ENCODE measurements at regions not wholly inside any gene's neighbourhood (a gene's known extent, or its start where the extent isn't known, plus 50 kb on each side); places are given as distances from the start of the nearest gene placed in this dataset.

- H3K27me3 ChIP-seq (ENCODE audit: insufficient read depth, low read length), result no peaks in the 10 kb centered on the region
- H2AFZ ChIP-seq (ENCODE audit: insufficient read depth, low read length, poor library complexity), result no peak overlapping the region
- no peak overlapping the region for H3K9ac ChIP-seq (ENCODE audit: low read length)
Observed at GRCh38 chr7:53811555-53812079, 730.6 kb upstream of the VSTM2A start.

GRCh38 chr7:53812135-53812534 lies 730.0 kb upstream of the VSTM2A start:
- Histone ChIP-seq H3K4ac (ENCODE audit: low read depth, low read length) (no peak overlapping the region), H3K4me1 (ENCODE audit: control insufficient read depth in 1 of 2, insufficient read depth in 2 of 2, low read length in 2 of 2) (no peaks in the 10 kb centered on the region), H3K27me3 (ENCODE audit: insufficient read depth, low read length) (no peaks in the 10 kb centered on the region), H3K4me2 (ENCODE audit: low read length) (no peak overlapping the region), H3K4me3 (ENCODE audit: low read depth, low read length) (no peak overlapping the region), H4K8ac (ENCODE audit: low read depth, low read length) (no peak overlapping the region), H3K36me3 (ENCODE audit: control insufficient read depth in 1 of 2, insufficient read depth in 2 of 2, low read length in 2 of 2) (no peaks in the 10 kb centered on the region), H2AFZ (ENCODE audit: insufficient read depth, low read length, poor library complexity) (no peak overlapping the region), H3K79me2 (ENCODE audit: control insufficient read depth, insufficient read depth, low read length, poor library complexity) (no peaks in the 10 kb centered on the region), H2BK12ac (ENCODE audit: low read length) (no peak overlapping the region), H3K23ac (ENCODE audit: low read length) (no peak overlapping the region), H2BK120ac (ENCODE audit: insufficient read depth, low read length, poor library complexity) (no peak overlapping the region), H2BK5ac (ENCODE audit: low read depth, low read length, poor library complexity) (no peak overlapping the region), H3K27ac (ENCODE audit: low read depth, low read length) (no peak overlapping the region), H4K12ac (ENCODE audit: low read depth, low read length) (no peak overlapping the region), H3K9ac (ENCODE audit: low read length) (no peak overlapping the region), H2AK5ac (ENCODE audit: low read length) (no peak overlapping the region), H3K18ac (ENCODE audit: low read length) (no peak overlapping the region), H3K79me1 (ENCODE audit: low read length) (no peaks in the 10 kb centered on the region), H4K91ac (ENCODE audit: low read depth, low read length) (no peak overlapping the region), H3K14ac (ENCODE audit: low read length) (no peak overlapping the region), H3K9me3 (ENCODE audit: insufficient read depth, low read depth, low read length) (no peaks in the 10 kb centered on the region)
- DNase-seq, result no peak
- no CpG with 5 or more reads among the region's 16 CpGs for WGBS (ENCODE audit: extremely low coverage, insufficient coverage, insufficient read length)

More at GRCh38 chr7:53811555-53812079, 730.6 kb upstream of the VSTM2A start:
- Histone ChIP-seq H4K91ac (ENCODE audit: low read depth, low read length) (no peak overlapping the region), H2BK12ac (ENCODE audit: low read length) (no peak overlapping the region), H3K4me1 (ENCODE audit: control insufficient read depth in 1 of 2, insufficient read depth in 2 of 2, low read length in 2 of 2) (no peaks in the 10 kb centered on the region), H3K4ac (ENCODE audit: low read depth, low read length) (no peak overlapping the region), H3K79me2 (ENCODE audit: control insufficient read depth, insufficient read depth, low read length, poor library complexity) (no peaks in the 10 kb centered on the region), H3K18ac (ENCODE audit: low read length) (no peak overlapping the region), H2BK120ac (ENCODE audit: insufficient read depth, low read length, poor library complexity) (no peak overlapping the region), H3K4me2 (ENCODE audit: low read length) (no peak overlapping the region), H2BK5ac (ENCODE audit: low read depth, low read length, poor library complexity) (no peak overlapping the region), H4K8ac (ENCODE audit: low read depth, low read length) (no peak overlapping the region), H3K14ac (ENCODE audit: low read length) (no peak overlapping the region), H4K12ac (ENCODE audit: low read depth, low read length) (no peak overlapping the region), H2AK5ac (ENCODE audit: low read length) (no peak overlapping the region), H3K9me3 (ENCODE audit: insufficient read depth, low read depth, low read length) (no peaks in the 10 kb centered on the region), H3K79me1 (ENCODE audit: low read length) (no peaks in the 10 kb centered on the region), H3K36me3 (ENCODE audit: control insufficient read depth in 1 of 2, insufficient read depth in 2 of 2, low read length in 2 of 2) (no peaks in the 10 kb centered on the region), H3K4me3 (ENCODE audit: low read depth, low read length) (no peak overlapping the region), H3K27ac (ENCODE audit: low read depth, low read length) (no peak overlapping the region), H3K23ac (ENCODE audit: low read length) (no peak overlapping the region)
- no CpG with 5 or more reads among the region's 22 CpGs for WGBS (ENCODE audit: extremely low coverage, insufficient coverage, insufficient read length)
- peak; percentile 48 to 70 for DNase-seq

GRCh38 chr7:53835301-53835700 lies 706.9 kb upstream of the VSTM2A start:
- no CpG with 5 or more reads among the region's 3 CpGs for WGBS (ENCODE audit: extremely low coverage, insufficient coverage, insufficient read length)
- Histone ChIP-seq H3K9ac (ENCODE audit: low read length) (no peak overlapping the region), H3K36me3 (ENCODE audit: control insufficient read depth in 1 of 2, insufficient read depth in 2 of 2, low read length in 2 of 2) (no peaks in the 10 kb centered on the region), H3K4me2 (ENCODE audit: low read length) (no peak overlapping the region), H2BK5ac (ENCODE audit: low read depth, low read length, poor library complexity) (no peak overlapping the region), H3K4ac (ENCODE audit: low read depth, low read length) (no peak overlapping the region), H3K79me1 (ENCODE audit: low read length) (no peaks in the 10 kb centered on the region), H2BK12ac (ENCODE audit: low read length) (no peak overlapping the region), H3K9me3 (ENCODE audit: insufficient read depth, low read depth, low read length) (no peaks in the 10 kb centered on the region), H3K4me3 (ENCODE audit: low read depth, low read length) (no peak overlapping the region), H2AFZ (ENCODE audit: insufficient read depth, low read length, poor library complexity) (no peak overlapping the region), H3K27ac (ENCODE audit: low read depth, low read length) (no peak overlapping the region), H4K12ac (ENCODE audit: low read depth, low read length) (no peak overlapping the region), H4K91ac (ENCODE audit: low read depth, low read length) (no peak overlapping the region), H3K27me3 (ENCODE audit: insufficient read depth, low read length) (no peaks in the 10 kb centered on the region), H3K18ac (ENCODE audit: low read length) (no peak overlapping the region), H3K14ac (ENCODE audit: low read length) (no peak overlapping the region), H3K23ac (ENCODE audit: low read length) (no peak overlapping the region), H3K4me1 (ENCODE audit: control insufficient read depth in 1 of 2, insufficient read depth in 2 of 2, low read length in 2 of 2) (no peaks in the 10 kb centered on the region), H2AK5ac (ENCODE audit: low read length) (no peak overlapping the region), H4K8ac (ENCODE audit: low read depth, low read length) (no peak overlapping the region), H2BK120ac (ENCODE audit: insufficient read depth, low read length, poor library complexity) (no peak overlapping the region), H3K79me2 (ENCODE audit: control insufficient read depth, insufficient read depth, low read length, poor library complexity) (no peaks in the 10 kb centered on the region)
- no peak for DNase-seq

GRCh38 chr7:53877688-53878087 lies 664.5 kb upstream of the VSTM2A start:
- Histone ChIP-seq H3K79me2 (ENCODE audit: control insufficient read depth, insufficient read depth, low read length, poor library complexity) (no peaks in the 10 kb centered on the region), H3K9me3 (ENCODE audit: insufficient read depth, low read depth, low read length) (no peaks in the 10 kb centered on the region), H3K9ac (ENCODE audit: low read length) (no peak overlapping the region), H4K8ac (ENCODE audit: low read depth, low read length) (no peak overlapping the region), H3K4me1 (ENCODE audit: control insufficient read depth in 1 of 2, insufficient read depth in 2 of 2, low read length in 2 of 2) (no peaks in the 10 kb centered on the region), H3K36me3 (ENCODE audit: control insufficient read depth in 1 of 2, insufficient read depth in 2 of 2, low read length in 2 of 2) (no peaks in the 10 kb centered on the region), H3K4me3 (ENCODE audit: low read depth, low read length) (no peak overlapping the region), H3K27me3 (ENCODE audit: insufficient read depth, low read length) (no peaks in the 10 kb centered on the region), H3K27ac (ENCODE audit: low read depth, low read length) (no peak overlapping the region), H3K4ac (ENCODE audit: low read depth, low read length) (no peak overlapping the region), H4K12ac (ENCODE audit: low read depth, low read length) (no peak overlapping the region), H3K4me2 (ENCODE audit: low read length) (no peak overlapping the region), H2BK120ac (ENCODE audit: insufficient read depth, low read length, poor library complexity) (no peak overlapping the region), H4K91ac (ENCODE audit: low read depth, low read length) (no peak overlapping the region), H3K14ac (ENCODE audit: low read length) (no peak overlapping the region), H3K18ac (ENCODE audit: low read length) (no peak overlapping the region), H2BK5ac (ENCODE audit: low read depth, low read length, poor library complexity) (no peak overlapping the region), H2BK12ac (ENCODE audit: low read length) (no peak overlapping the region), H2AFZ (ENCODE audit: insufficient read depth, low read length, poor library complexity) (no peak overlapping the region), H2AK5ac (ENCODE audit: low read length) (no peak overlapping the region), H3K23ac (ENCODE audit: low read length) (no peak overlapping the region), H3K79me1 (ENCODE audit: low read length) (no peaks in the 10 kb centered on the region)
- no CpG with 5 or more reads among the region's 2 CpGs for WGBS (ENCODE audit: extremely low coverage, insufficient coverage, insufficient read length)
- DNase-seq, result no peak

Measured in trophoblast cell (in vitro differentiated cells and primary cell).